SK-N-SH treated with all-trans-retinoic acid at 6 μM for 48 hours (cell line): ENCODE measurements at regions not wholly inside any gene's neighbourhood (a gene's known extent, or its start where the extent isn't known, plus 50 kb on each side); places are given as distances from the start of the nearest gene placed in this dataset.

ENCODE experiments used
- ATAC-seq: fragments of 200-7000 bp; cut with Tn5 transposase; 3 replicates; pipeline ENCODE4 v1.9.1; 2020; ENCODE audit warnings: mild to moderate bottlenecking, moderate library complexity
- ARNTL ChIP-seq: fragments of 450-650 bp; formaldehyde crosslinking; IDR thresholded peaks from 2 replicates; pipeline ENCODE4 v1.5.0; 2020; ENCODE audit warnings: low read depth, mild to moderate bottlenecking, moderate library complexity, borderline replicate concordance
- BACH2 ChIP-seq: fragments of 250-450 bp; sonication (Bioruptor Pico); IDR thresholded peaks from 2 replicates; pipeline ENCODE4 v1.9.0; 2021; ENCODE audit warnings: mild to moderate bottlenecking, borderline replicate concordance
- CSDC2 ChIP-seq: fragments of 250-450 bp; sonication (Bioruptor Pico); IDR thresholded peaks from 2 replicates; pipeline ENCODE4 v1.5.0; 2020; ENCODE audit warnings: mild to moderate bottlenecking, moderate library complexity
- ESRRG ChIP-seq: fragments of 250-450 bp; sonication (Bioruptor Pico); IDR thresholded peaks from 2 replicates; pipeline ENCODE4 v1.6.1; 2021; ENCODE audit warnings: mild to moderate bottlenecking
- GLIS3 ChIP-seq: fragments of 250-450 bp; sonication (Bioruptor Pico); IDR thresholded peaks from 2 replicates; pipeline ENCODE4 v1.5.0; 2020; ENCODE audit warnings: mild to moderate bottlenecking, moderate library complexity
- ISL1 ChIP-seq: fragments of 250-450 bp; sonication (Bioruptor Pico); IDR thresholded peaks from 2 replicates; pipeline ENCODE4 v2.1.2; 2022; ENCODE audit warnings: mild to moderate bottlenecking, moderate library complexity
- OSR1 ChIP-seq: fragments of 250-450 bp; sonication (Bioruptor Pico); IDR thresholded peaks from 2 replicates; pipeline ENCODE4 v1.8.0; 2022; ENCODE audit warnings: moderate library complexity, mild to moderate bottlenecking, inconsistent platforms
- PPARA ChIP-seq: fragments of 250-450 bp; sonication (Bioruptor Pico); IDR thresholded peaks from 2 replicates; pipeline ENCODE4 v1.5.0; 2020; ENCODE audit warnings: mild to moderate bottlenecking, borderline replicate concordance
- RARB ChIP-seq: fragments of 250-450 bp; sonication (Bioruptor Pico); IDR thresholded peaks from 2 replicates; pipeline ENCODE4 v1.8.0; 2021; ENCODE audit warnings: mild to moderate bottlenecking, moderate library complexity
- SNAI2 ChIP-seq: fragments of 250-450 bp; sonication (Bioruptor Pico); IDR thresholded peaks from 2 replicates; pipeline ENCODE4 v1.5.0; 2020; ENCODE audit warnings: mild to moderate bottlenecking, moderate library complexity
- TCF4 ChIP-seq: fragments of 250-450 bp; sonication (Bioruptor Pico); IDR thresholded peaks from 2 replicates; pipeline ENCODE4 v1.8.0; 2021; ENCODE audit warnings: mild to moderate bottlenecking, moderate library complexity, borderline replicate concordance
- TOX ChIP-seq: fragments of 250-450 bp; sonication (Bioruptor Pico); IDR thresholded peaks from 2 replicates; pipeline ENCODE4 v1.8.0; 2021; ENCODE audit warnings: mild to moderate bottlenecking, moderate library complexity, borderline replicate concordance
- ZC3H10 ChIP-seq: fragments of 250-450 bp; sonication (Bioruptor Pico); IDR thresholded peaks from 2 replicates; pipeline ENCODE4 v1.5.1; 2021; ENCODE audit warnings: mild to moderate bottlenecking, moderate library complexity
- ZFP3 ChIP-seq: fragments of 250-450 bp; sonication (Bioruptor Pico); IDR thresholded peaks from 2 replicates; pipeline ENCODE4 v1.5.0; 2020; ENCODE audit warnings: mild to moderate bottlenecking, moderate library complexity
- ZNF565 ChIP-seq: fragments of 450-650 bp; formaldehyde crosslinking; conservative IDR thresholded peaks from 2 replicates; pipeline ENCODE4 v1.5.0; 2020; ENCODE audit warnings: low read depth, mild to moderate bottlenecking, moderate library complexity
- ZNF8 ChIP-seq: fragments of 450-650 bp; formaldehyde crosslinking; IDR thresholded peaks from 2 replicates; pipeline ENCODE4 v1.5.0; 2020; ENCODE audit warnings: mild to moderate bottlenecking, moderate library complexity
- TF ChIP-seq, protein P1 (sequence below): fragments of 250-450 bp; sonication (Bioruptor Pico); IDR thresholded peaks from 2 replicates; pipeline ENCODE4 v1.8.0; 2021; ENCODE audit warnings: low read depth, mild to moderate bottlenecking, moderate library complexity, borderline replicate concordance
- TF ChIP-seq, protein P2 (sequence below): fragments of 250-450 bp; sonication (Bioruptor Pico); IDR thresholded peaks from 2 replicates; pipeline ENCODE4 v1.8.0; 2020; ENCODE audit warnings: mild to moderate bottlenecking, moderate library complexity, borderline replicate concordance
- TF ChIP-seq, protein P3 (sequence below): fragments of 250-450 bp; sonication (Bioruptor Pico); IDR thresholded peaks from 2 replicates; pipeline ENCODE4 v1.5.0; 2020; ENCODE audit warnings: mild to moderate bottlenecking, moderate library complexity
- TF ChIP-seq, protein P4 (sequence below): fragments of 250-450 bp; sonication (Bioruptor Pico); IDR thresholded peaks from 2 replicates; pipeline ENCODE4 v1.5.1; 2021; ENCODE audit warnings: mild to moderate bottlenecking, moderate library complexity
- TF ChIP-seq, protein P5 (sequence below): fragments of 250-450 bp; sonication (Bioruptor Pico); IDR thresholded peaks from 2 replicates; pipeline ENCODE4 v1.5.1; 2020; ENCODE audit warnings: low read depth, mild to moderate bottlenecking, moderate library complexity

DNA sequence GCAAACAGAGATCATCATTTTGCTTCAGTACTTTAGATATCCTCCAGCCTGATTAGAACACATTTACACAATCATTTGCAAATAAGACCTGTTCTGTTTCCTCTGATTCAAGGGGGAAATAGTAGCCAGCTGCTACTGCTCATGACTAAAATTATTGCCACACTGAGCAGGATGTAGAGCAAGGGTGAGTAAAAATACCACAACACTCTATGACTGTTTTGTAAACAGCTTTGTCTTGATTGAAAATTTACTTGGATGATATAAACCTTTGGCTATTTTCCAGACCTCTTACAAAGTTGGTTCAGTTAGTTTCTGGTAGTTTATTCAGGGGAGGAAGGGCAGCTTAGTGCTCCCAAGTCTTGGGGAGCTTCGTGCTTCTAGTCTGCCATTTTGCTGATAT, 286.4 kb upstream of the CNTNAP5 start (continued):
- TF ChIP-seq, protein P1, sequence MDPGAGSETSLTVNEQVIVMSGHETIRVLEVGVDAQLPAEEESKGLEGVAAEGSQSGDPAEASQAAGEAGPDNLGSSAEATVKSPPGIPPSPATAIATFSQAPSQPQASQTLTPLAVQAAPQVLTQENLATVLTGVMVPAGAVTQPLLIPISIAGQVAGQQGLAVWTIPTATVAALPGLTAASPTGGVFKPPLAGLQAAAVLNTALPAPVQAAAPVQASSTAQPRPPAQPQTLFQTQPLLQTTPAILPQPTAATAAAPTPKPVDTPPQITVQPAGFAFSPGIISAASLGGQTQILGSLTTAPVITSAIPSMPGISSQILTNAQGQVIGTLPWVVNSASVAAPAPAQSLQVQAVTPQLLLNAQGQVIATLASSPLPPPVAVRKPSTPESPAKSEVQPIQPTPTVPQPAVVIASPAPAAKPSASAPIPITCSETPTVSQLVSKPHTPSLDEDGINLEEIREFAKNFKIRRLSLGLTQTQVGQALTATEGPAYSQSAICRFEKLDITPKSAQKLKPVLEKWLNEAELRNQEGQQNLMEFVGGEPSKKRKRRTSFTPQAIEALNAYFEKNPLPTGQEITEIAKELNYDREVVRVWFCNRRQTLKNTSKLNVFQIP = no peak
- TF ChIP-seq, all 23 proteins: peak for 0

DNA sequence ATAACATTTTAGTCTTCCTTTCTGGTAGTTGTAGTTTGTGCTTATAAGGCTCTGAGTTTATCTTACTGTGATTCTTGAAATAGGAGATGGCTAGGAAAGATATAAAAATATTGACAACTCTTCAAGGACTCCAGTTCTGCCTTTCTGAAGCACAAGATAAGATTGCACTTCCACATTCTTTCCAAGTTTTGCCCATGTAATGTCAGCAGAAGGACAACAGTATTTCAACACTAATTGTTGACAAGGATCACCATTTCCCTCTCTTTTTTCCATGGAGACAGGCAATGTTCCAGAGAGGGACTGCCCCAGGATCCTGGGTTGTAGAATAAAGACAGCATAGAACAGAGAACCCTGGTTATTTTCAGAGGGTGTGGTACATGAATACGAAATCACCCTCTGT, 279.1 kb upstream of the CNTNAP5 start:
- TF ChIP-seq TCF4 = no peak
- no peak for TF ChIP-seq ISL1
- no peak for TF ChIP-seq SNAI2 (CRISPR knock-in tag)
- TF ChIP-seq OSR1 (CRISPR knock-in tag) = no peak
- TF ChIP-seq GLIS3 (CRISPR knock-in tag) = no peak
- ATAC-seq = no peak

DNA sequence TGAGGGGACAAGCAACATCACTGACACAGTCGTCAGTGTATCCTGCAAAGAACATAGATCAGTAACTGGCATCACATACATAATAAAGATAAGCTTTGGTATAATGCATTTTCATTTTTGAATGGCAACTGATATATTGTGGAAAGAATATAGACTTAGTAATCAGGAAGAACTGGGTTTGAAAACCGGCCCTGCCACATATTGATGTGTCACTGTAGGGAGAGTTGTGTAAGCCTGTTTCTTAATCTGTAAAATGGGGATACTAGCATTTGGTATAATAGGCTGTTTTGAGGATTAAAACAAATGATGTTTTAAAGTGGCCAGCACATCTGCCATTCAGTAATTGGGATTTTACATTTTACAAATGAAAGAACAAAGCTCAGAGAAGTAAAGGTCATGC, 277.8 kb upstream of the CNTNAP5 start:
- ATAC-seq = no peak
- TF ChIP-seq BACH2 (no peak), TCF4 (no peak), ZC3H10 (CRISPR knock-in tag) (no peak), RARB (CRISPR knock-in tag) (no peak), SNAI2 (CRISPR knock-in tag) (no peak), ZFP3 (CRISPR knock-in tag) (no peak), CSDC2 (CRISPR knock-in tag) (no peak), ESRRG (CRISPR knock-in tag) (no peak), ZNF8 (CRISPR knock-in tag) (no peak), OSR1 (CRISPR knock-in tag) (no peak), PPARA (no peak), GLIS3 (CRISPR knock-in tag) (no peak), TOX (CRISPR knock-in tag) (no peak), ARNTL (CRISPR knock-in tag) (no peak), ZNF565 (CRISPR knock-in tag) (no peak)
- TF ChIP-seq, protein P2, sequence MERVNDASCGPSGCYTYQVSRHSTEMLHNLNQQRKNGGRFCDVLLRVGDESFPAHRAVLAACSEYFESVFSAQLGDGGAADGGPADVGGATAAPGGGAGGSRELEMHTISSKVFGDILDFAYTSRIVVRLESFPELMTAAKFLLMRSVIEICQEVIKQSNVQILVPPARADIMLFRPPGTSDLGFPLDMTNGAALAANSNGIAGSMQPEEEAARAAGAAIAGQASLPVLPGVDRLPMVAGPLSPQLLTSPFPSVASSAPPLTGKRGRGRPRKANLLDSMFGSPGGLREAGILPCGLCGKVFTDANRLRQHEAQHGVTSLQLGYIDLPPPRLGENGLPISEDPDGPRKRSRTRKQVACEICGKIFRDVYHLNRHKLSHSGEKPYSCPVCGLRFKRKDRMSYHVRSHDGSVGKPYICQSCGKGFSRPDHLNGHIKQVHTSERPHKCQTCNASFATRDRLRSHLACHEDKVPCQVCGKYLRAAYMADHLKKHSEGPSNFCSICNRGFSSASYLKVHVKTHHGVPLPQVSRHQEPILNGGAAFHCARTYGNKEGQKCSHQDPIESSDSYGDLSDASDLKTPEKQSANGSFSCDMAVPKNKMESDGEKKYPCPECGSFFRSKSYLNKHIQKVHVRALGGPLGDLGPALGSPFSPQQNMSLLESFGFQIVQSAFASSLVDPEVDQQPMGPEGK (CRISPR knock-in tag) = no peak
- TF ChIP-seq, protein P3, sequence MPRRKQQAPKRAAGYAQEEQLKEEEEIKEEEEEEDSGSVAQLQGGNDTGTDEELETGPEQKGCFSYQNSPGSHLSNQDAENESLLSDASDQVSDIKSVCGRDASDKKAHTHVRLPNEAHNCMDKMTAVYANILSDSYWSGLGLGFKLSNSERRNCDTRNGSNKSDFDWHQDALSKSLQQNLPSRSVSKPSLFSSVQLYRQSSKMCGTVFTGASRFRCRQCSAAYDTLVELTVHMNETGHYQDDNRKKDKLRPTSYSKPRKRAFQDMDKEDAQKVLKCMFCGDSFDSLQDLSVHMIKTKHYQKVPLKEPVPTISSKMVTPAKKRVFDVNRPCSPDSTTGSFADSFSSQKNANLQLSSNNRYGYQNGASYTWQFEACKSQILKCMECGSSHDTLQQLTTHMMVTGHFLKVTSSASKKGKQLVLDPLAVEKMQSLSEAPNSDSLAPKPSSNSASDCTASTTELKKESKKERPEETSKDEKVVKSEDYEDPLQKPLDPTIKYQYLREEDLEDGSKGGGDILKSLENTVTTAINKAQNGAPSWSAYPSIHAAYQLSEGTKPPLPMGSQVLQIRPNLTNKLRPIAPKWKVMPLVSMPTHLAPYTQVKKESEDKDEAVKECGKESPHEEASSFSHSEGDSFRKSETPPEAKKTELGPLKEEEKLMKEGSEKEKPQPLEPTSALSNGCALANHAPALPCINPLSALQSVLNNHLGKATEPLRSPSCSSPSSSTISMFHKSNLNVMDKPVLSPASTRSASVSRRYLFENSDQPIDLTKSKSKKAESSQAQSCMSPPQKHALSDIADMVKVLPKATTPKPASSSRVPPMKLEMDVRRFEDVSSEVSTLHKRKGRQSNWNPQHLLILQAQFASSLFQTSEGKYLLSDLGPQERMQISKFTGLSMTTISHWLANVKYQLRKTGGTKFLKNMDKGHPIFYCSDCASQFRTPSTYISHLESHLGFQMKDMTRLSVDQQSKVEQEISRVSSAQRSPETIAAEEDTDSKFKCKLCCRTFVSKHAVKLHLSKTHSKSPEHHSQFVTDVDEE (CRISPR knock-in tag) = no peak
- TF ChIP-seq, protein P1 = no peak

DNA sequence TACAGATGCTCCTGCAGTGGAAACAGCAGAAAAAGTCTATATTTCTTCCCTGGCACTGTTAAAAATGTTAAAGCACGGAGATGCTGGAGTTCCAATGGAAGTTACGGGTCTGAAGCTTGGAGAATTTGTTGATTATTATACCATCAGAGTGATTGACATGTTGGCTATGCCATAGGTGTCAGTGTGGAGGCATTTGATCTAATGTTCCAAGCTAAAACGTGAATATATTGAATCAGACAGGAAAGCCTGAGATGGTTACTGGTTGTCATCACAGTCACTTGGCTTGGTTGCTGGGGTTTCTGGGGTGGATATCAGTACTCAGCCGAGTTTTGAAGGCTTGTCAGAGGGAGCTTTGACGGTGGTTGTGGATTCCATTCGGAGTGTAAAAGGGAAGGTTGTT, 262.9 kb upstream of the CNTNAP5 start:
- TF ChIP-seq, protein P1 = no peak
- TF ChIP-seq, protein P4, sequence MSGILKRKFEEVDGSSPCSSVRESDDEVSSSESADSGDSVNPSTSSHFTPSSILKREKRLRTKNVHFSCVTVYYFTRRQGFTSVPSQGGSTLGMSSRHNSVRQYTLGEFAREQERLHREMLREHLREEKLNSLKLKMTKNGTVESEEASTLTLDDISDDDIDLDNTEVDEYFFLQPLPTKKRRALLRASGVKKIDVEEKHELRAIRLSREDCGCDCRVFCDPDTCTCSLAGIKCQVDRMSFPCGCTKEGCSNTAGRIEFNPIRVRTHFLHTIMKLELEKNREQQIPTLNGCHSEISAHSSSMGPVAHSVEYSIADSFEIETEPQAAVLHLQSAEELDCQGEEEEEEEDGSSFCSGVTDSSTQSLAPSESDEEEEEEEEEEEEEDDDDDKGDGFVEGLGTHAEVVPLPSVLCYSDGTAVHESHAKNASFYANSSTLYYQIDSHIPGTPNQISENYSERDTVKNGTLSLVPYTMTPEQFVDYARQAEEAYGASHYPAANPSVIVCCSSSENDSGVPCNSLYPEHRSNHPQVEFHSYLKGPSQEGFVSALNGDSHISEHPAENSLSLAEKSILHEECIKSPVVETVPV (CRISPR knock-in tag) = no peak
- TF ChIP-seq ZC3H10 (CRISPR knock-in tag) = no peak
- no peak for TF ChIP-seq RARB (CRISPR knock-in tag)
- TF ChIP-seq SNAI2 (CRISPR knock-in tag) = no peak
- no peak for TF ChIP-seq ESRRG (CRISPR knock-in tag)
- TF ChIP-seq BACH2 = no peak
- no peak for TF ChIP-seq ZNF8 (CRISPR knock-in tag)
- TF ChIP-seq, protein P2 (CRISPR knock-in tag) = no peak
- TF ChIP-seq ZFP3 (CRISPR knock-in tag) = no peak
- TF ChIP-seq ZNF565 (CRISPR knock-in tag) = no peak
- TF ChIP-seq, protein P5, sequence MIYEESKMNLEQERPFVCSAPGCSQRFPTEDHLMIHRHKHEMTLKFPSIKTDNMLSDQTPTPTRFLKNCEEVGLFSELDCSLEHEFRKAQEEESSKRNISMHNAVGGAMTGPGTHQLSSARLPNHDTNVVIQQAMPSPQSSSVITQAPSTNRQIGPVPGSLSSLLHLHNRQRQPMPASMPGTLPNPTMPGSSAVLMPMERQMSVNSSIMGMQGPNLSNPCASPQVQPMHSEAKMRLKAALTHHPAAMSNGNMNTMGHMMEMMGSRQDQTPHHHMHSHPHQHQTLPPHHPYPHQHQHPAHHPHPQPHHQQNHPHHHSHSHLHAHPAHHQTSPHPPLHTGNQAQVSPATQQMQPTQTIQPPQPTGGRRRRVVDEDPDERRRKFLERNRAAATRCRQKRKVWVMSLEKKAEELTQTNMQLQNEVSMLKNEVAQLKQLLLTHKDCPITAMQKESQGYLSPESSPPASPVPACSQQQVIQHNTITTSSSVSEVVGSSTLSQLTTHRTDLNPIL (CRISPR knock-in tag) = no peak
- TF ChIP-seq TCF4 = no peak
- ATAC-seq = no peak
